Germinal center (tissue), 1 donor: ENCODE measurements at regions not wholly inside any gene's neighbourhood (a gene's known extent, or its start where the extent isn't known, plus 50 kb on each side); places are given as distances from the start of the nearest gene placed in this dataset.

Experiments used
- DNase-seq: peaks from one replicate; pipeline ENCODE4 v3.0.0; 2012; ENCODE audit warnings: mixed read lengths, low spot score

- DNase-seq = no peak
Measured at GRCh38 chr13:97562962-97563361, 129.0 kb downstream of the RAP2A start.

- no peak for DNase-seq
Measured at GRCh38 chr13:97564956-97565355, 131.0 kb downstream of the RAP2A start.

- DNase-seq = no peak
Measured at GRCh38 chr13:97565906-97566305, 131.9 kb downstream of the RAP2A start.

- no peak for DNase-seq
Measured at GRCh38 chr13:97566907-97567306, 132.9 kb downstream of the RAP2A start.

- DNase-seq = no peak
Measured at GRCh38 chr13:97567510-97568243, 133.7 kb downstream of the RAP2A start.

- DNase-seq = no peak
Measured at GRCh38 chr13:97568850-97569249, 134.9 kb downstream of the RAP2A start.

- DNase-seq = no peak
Measured at GRCh38 chr13:97569841-97570240, 135.9 kb downstream of the RAP2A start.

- no peak for DNase-seq
Measured at GRCh38 chr13:97570442-97570841, 136.5 kb downstream of the RAP2A start.

- no peak for DNase-seq
Measured at GRCh38 chr13:97573011-97573410, 139.0 kb downstream of the RAP2A start.

GRCh38 chr13:97574926-97575325 is 141.0 kb downstream of the RAP2A start:
- no peak for DNase-seq

- no peak for DNase-seq
Measured at GRCh38 chr13:97577026-97577425, 143.1 kb downstream of the RAP2A start.

GRCh38 chr13:97582170-97582569 is 148.2 kb downstream of the RAP2A start:
- no peak for DNase-seq

GRCh38 chr13:97583907-97584497 is 150.0 kb downstream of the RAP2A start:
- DNase-seq = no peak

GRCh38 chr13:97586941-97587340 is 153.0 kb downstream of the RAP2A start:
- no peak for DNase-seq

GRCh38 chr13:97588993-97589392 is 155.0 kb downstream of the RAP2A start:
- DNase-seq = no peak

- DNase-seq = no peak
Measured at GRCh38 chr13:97600458-97601075, 166.6 kb downstream of the RAP2A start.

- DNase-seq = no peak
Measured at GRCh38 chr13:97615266-97615665, 181.3 kb downstream of the RAP2A start.

GRCh38 chr13:97616385-97616784 is 182.4 kb downstream of the RAP2A start:
- DNase-seq = no peak

GRCh38 chr13:97621025-97621424 is 187.1 kb downstream of the RAP2A start:
- no peak for DNase-seq

- no peak for DNase-seq
Measured at GRCh38 chr13:97621631-97622030, 187.7 kb downstream of the RAP2A start.

GRCh38 chr13:97627566-97627965 is 193.6 kb downstream of the RAP2A start:
- no peak for DNase-seq

GRCh38 chr13:97629601-97630272 is 195.8 kb downstream of the RAP2A start:
- no peak for DNase-seq

- DNase-seq = no peak
Measured at GRCh38 chr13:97630725-97631124, 196.8 kb downstream of the RAP2A start.
